WERI-Rb-1 (cell line): ENCODE measurements at regions not wholly inside any gene's neighbourhood (a gene's known extent, or its start where the extent isn't known, plus 50 kb on each side); places are given as distances from the start of the nearest gene placed in this dataset.
A peak's percentile ranks its signal among the peaks of the same experiment; 100 is the strongest.

ENCODE experiments used
- DNase-seq: peaks from one replicate; pipeline ENCODE4 v3.0.0-alpha.2; 2020
- H3K27ac ChIP-seq: fragments of 250-450 bp; sonication (Bioruptor Pico); 2 replicates; pipeline ENCODE4 v1.5.1; 2020; ENCODE audit warnings: mild to moderate bottlenecking, moderate library complexity
- H3K27me3 ChIP-seq: fragments of 250-450 bp; sonication (Bioruptor Pico); 2 replicates; pipeline ENCODE4 v1.5.1; 2021; ENCODE audit warnings: mild to moderate bottlenecking, low read depth, moderate library complexity; ENCODE audit not compliant: insufficient read depth, severe bottlenecking
- H3K36me3 ChIP-seq: fragments of 250-450 bp; sonication (Bioruptor Pico); 2 replicates; pipeline ENCODE4 v1.5.1; 2020; ENCODE audit warnings: mild to moderate bottlenecking, moderate library complexity
- H3K4me3 ChIP-seq: 2 replicates; pipeline ENCODE4 v1.5.1; 2011; ENCODE audit warnings: low read depth, mild to moderate bottlenecking, control low read depth, low read length
- H3K9me3 ChIP-seq: fragments of 250-450 bp; sonication (Bioruptor Pico); 2 replicates; pipeline ENCODE4 v1.5.1; 2021; ENCODE audit warnings: mild to moderate bottlenecking, moderate library complexity; ENCODE audit not compliant: severe bottlenecking
- TF ChIP-seq, protein P1 (sequence below): IDR thresholded peaks from 2 replicates; pipeline ENCODE4 v1.5.1; 2011; ENCODE audit warnings: low read depth, mild to moderate bottlenecking, control low read depth, inconsistent platforms, low read length

DNA sequence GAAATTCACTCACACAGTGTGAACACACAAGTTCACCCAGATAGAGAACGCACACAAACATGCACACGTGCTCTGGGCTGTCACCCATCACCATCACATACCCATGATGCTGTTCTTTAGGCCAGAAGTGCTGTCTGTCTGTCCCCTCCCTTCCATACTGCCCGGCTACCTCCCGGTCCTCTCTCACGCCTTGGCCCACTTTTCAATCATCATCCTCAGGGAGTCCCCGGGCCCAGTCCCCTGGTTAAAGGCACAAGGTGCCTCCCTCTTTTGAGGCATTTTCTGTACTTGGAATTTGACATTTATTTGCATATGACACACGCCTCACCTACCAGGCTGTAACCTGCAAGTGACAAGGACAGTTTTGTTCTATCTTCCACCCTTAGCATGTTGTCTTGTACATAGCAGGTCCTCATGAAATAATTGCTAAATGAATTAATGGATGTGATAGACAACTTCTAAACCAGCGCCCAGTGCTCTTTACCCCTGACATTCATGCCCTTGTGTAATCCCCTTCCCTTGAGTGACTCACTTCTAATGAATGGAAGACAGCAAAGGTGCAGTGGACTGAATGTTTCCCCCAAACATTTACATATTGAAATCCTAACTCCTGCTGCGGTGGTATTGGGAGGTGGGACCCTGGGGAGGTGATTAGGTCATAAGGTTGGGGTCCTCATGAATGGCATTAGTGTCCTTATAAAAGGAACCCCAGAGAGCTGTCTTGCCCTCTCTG, 73.9 kb upstream of the ADPGK start:
- no peak for DNase-seq
- Histone ChIP-seq H3K27me3 (no peaks in the 10 kb centered on the region), H3K27ac (no peak overlapping the region), H3K9me3 (no peaks in the 10 kb centered on the region), H3K36me3 (no peaks in the 10 kb centered on the region), H3K4me3 (no peak overlapping the region)
- TF ChIP-seq, protein P1, sequence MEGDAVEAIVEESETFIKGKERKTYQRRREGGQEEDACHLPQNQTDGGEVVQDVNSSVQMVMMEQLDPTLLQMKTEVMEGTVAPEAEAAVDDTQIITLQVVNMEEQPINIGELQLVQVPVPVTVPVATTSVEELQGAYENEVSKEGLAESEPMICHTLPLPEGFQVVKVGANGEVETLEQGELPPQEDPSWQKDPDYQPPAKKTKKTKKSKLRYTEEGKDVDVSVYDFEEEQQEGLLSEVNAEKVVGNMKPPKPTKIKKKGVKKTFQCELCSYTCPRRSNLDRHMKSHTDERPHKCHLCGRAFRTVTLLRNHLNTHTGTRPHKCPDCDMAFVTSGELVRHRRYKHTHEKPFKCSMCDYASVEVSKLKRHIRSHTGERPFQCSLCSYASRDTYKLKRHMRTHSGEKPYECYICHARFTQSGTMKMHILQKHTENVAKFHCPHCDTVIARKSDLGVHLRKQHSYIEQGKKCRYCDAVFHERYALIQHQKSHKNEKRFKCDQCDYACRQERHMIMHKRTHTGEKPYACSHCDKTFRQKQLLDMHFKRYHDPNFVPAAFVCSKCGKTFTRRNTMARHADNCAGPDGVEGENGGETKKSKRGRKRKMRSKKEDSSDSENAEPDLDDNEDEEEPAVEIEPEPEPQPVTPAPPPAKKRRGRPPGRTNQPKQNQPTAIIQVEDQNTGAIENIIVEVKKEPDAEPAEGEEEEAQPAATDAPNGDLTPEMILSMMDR = no peak

DNA sequence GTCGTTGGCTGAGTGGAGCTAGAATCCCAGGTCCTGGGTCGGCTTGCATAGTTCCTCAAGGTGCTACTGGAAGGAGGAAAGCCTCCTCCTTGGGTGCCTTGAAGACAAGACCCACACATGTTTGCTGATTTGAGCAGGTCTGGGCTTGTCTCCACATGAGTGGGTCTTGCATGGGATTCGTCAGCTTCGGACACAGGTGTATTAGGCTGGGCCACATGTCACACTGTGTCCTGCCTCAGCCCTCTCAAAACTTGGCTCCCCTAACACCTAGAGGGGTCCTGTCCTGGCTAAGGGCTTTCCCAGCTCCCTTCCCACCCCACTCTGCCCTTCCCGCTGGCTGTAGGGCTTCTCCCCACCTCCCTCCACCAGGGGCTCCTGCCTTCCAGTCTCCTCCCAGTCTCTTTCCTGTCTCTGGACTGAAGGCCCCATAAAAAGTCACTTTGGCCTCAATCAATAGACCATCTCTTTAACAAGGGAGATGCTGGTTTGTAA, 73.0 kb upstream of the ADPGK start:
- TF ChIP-seq, protein P1 = no peak

DNA sequence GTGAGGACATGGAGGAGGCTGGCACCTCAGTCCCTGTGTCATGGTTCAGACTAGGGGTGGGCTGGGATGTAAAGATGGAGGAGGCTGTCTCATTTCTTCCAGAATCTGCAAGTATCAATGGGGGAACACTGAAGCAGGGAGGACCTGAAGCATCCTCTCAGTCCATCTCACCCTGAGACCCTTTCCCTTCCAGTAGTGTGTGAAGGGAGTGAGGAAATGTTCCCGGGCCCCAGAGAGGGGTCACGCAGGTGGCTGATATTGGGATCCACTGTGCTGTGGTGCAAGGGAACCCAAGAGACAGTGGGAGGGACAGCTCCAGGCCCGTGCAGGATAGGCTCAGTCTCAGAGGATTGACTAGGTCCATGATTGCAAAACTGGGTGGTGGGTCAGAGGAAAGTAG, 72.2 kb upstream of the ADPGK start:
- no peak overlapping the region for H3K27ac ChIP-seq
- no peak overlapping the region for H3K4me3 ChIP-seq
- no peaks in the 10 kb centered on the region for H3K9me3 ChIP-seq
- no peaks in the 10 kb centered on the region for H3K27me3 ChIP-seq
- TF ChIP-seq, protein P1 = no peak
- no peak for DNase-seq
- H3K36me3 ChIP-seq = no peaks in the 10 kb centered on the region

More for the DNA sequence above, 73.0 kb upstream of the ADPGK start:
- no peaks in the 10 kb centered on the region for H3K36me3 ChIP-seq
- H3K9me3 ChIP-seq = no peaks in the 10 kb centered on the region
- H3K4me3 ChIP-seq = no peak overlapping the region
- no peak overlapping the region for H3K27ac ChIP-seq
- no peaks in the 10 kb centered on the region for H3K27me3 ChIP-seq
- DNase-seq = no peak

DNA sequence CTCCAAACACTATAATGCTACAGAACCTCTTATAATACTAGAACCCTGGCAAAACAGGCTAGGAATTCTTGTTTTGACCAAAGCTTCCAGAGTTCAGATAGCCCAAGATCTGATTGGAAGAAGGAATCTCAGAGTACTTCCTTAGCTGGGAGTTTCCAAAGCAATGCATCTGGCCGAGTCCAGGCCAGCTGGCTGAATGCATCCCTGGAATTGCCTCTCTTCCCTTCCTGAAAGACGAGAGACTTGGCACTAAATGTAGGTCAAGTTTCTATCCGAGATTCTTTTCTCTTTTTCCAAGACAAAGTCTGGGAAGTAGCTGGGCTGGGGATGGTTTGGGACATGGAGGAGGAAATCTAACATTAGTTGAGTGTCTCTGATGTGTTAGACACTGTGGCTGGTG, 68.7 kb upstream of the ADPGK start:
- Histone ChIP-seq H3K4me3 (no peak overlapping the region), H3K9me3 (no peaks in the 10 kb centered on the region), H3K27ac (no peak overlapping the region), H3K27me3 (no peaks in the 10 kb centered on the region), H3K36me3 (no peaks in the 10 kb centered on the region)
- TF ChIP-seq, protein P1 = no peak
- no peak for DNase-seq

DNA sequence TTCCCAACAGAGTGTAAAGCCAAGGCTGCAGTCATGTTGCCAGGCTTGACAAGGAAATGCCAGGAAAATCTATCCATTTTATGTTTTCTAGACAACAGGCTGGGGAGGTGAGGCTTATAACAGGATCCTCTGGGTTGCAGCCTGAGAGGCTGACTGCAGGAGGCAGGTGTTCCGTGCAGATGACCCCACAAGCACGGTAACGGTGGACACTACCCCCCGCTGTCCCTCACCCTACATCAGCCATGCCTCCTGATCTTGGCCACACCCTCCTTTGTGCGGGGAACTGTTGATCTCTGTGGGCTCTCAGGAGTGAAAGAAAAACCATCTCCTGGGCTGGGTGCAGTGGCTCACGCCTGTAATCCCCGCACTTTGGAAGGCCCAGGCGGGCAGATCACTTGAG, 68.0 kb upstream of the ADPGK start:
- peak; percentile 59 for DNase-seq
- H3K36me3 ChIP-seq = no peaks in the 10 kb centered on the region
- H3K9me3 ChIP-seq = no peaks in the 10 kb centered on the region
- peak overlapping the region; percentile 29; the same call in 1 of the 2 replicates for H3K27ac ChIP-seq
- TF ChIP-seq, protein P1 = 0 out of 2 replicates have a peak, but pooled peaks have one; percentile 27
- H3K27me3 ChIP-seq = no peaks in the 10 kb centered on the region
- no peak overlapping the region for H3K4me3 ChIP-seq
